SKM-1 (cell line): ENCODE measurements at regions not wholly inside any gene's neighbourhood (a gene's known extent, or its start where the extent isn't known, plus 50 kb on each side); places are given as distances from the start of the nearest gene placed in this dataset.

Source experiments
- DNase-seq: peaks from one replicate; lab custom pipeline; 2025; ENCODE audit not compliant: unreplicated experiment; lab: John Stamatoyannopoulos, UW

DNA sequence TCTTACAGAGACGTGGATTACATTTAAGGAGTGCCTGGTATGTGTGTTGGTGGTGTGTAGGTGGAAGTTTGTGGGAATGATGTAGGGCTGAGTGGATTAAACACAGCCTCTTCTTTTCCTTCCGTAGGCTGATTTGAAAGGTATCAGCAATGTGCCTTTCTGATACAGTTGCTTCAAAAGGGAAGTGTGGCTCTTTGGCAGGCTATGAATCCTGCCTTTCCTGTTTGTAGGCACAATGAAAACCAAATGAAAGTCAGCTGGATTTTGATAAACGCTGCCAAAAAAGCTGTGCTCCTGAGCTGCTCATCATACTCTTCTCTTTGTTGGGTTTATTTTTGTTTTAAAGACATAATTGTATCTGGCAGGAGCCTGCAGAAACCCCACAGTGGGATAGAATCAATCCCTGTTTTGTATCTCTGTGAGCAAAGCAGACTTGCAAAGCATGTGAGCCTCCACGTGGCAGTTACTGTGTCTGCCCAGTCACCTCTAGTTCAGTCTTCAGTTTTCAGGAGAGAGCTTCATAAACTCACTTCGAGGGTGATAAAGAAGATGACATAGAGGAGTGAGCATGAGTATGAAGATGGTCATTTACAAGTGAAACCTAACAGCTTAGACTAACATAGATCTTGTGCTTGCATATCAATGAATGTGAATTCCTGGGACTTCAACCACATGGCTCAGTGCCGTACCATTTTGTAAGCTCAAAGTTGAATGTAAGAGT is 655.7 kb upstream of the KIRREL3 start:
- no peak for DNase-seq

DNA sequence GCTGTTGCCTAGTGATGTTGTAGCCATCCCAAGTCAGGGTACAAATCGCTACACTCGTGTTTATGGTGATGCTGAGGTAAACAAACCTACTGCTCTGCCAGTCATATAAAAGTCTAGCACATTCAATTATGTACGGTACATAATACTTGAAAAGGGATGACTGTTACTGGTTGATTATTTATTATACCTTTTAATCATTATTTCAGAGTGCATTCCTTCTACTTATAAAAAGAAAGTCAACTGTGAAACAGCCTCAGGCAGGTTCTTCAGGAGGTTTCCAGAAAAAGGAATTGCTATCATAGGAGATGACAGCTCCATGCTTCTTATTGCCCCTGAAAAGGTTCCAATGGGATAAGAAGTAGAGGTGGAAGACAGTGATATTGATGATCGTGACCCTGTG is 652.5 kb upstream of the KIRREL3 start:
- no peak for DNase-seq

DNA sequence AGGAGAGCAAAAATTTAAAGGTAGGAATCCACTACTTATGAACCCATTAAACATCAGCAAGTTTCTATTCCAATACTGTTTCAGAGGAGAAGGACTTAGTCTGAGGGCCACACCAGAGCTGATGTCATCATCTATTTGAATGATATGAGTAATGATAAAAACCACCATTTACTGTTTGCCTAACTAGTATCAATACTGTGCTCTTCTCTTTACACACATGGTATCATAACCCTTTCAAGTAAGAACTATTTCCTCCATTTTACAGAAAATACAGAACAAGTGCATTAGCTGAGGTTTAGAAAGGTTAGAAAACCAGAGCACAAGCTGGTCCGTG is 651.3 kb upstream of the KIRREL3 start:
- no peak for DNase-seq

DNA sequence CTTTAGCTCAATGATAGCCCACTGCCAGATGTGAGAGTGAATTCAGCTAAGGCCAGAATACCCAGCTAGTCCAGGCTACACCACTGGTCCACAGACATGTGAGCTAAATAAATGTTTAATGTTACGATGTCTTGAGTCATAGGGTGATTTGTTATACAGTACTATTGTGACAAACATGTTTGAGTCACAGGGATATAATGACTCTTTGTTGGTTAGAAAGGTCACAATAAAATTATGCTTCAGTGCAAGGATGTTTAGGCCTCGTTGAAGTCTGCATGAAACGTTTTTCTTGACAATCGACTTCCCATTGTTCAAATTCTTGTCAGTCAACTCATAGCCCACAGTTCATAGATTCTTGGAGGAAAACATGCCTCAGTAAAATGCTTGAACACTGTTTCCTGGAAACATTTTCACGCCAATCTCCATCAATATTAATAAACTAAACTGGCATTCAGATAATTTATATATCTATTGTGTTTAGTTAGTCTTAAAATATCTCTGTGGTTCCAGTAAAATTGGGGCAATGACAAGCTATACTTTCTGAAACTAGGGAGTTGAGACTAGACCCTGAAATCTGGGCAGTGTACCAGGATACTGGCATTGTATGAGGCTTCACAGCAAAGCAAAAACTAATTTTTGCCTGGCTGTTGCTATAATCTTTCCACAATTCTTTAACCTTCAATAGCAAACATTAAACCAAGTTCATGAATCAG is 650.8 kb upstream of the KIRREL3 start:
- DNase-seq, result no peak

DNA sequence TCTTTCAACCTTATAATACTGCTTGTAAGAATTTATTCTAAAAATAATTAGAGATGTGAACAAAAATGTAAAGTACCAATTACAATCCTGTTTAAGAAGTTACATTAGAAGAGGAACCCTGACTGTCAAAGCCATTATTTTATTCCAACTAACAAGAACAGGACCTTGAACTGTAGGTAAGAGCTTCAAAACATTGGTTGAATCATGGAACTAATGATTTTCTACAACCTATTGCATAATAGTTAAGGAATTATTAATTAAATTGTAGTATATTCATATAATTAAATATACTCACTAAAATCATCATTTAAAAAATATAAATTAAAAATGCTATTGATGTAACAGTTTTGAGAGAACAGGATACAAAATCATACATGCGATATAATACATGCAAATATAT is 649.4 kb upstream of the KIRREL3 start:
- no peak for DNase-seq

DNA sequence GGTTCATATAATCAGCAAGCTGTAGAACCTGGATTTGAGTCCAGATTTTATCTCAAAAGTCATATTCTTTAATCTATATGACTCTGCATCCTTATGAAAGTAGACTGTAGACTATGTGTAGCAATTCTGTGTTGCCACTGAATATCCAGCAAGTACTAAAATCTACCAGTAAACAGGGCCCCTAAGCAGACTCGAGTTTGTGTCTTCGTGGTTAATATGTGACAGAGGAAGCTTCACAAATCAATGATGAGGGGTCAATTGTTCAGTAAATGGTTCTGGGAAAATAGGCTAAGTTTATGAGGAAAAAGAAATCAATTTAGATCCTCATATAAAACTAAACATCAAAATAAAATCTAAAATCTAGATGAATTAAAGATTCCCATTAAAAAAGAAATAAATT is 648.5 kb upstream of the KIRREL3 start:
- DNase-seq, result no peak

DNA sequence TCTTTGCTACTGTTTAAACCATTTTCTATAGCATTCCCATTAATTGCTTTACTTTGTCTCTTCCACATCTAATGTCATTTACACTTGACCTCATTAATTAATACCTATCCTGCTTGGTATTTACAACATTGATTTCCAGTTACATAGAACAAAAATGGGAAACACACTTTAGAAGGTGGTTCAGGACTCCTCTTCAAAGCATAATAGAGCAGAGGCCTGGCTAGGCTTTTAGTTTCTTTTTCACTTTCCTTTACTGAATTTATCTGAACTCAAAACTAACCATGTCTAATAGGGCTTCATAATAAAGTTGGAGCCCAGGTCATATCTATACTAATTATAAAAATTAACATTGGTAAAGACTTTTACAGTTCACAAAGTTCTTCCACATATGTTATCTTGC is 648.0 kb upstream of the KIRREL3 start:
- no peak for DNase-seq

DNA sequence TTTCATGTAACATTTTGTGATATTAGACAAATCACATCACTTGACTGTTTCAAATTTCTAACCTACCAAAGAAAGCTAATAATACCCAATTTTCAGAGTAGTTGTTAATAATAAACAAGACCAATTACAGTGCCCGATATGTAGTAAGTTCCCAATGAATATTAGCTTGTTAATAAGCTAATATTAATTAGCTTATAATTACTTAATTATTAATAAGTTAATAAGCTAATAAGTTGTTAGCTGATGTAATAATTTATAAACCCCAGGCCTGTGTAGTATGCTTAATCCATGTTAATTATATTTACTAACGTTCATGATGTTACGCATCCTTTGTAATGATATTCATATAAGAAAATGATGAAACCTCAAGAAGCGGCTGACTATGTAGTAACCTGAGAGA is 643.8 kb upstream of the KIRREL3 start:
- DNase-seq, result no peak

DNA sequence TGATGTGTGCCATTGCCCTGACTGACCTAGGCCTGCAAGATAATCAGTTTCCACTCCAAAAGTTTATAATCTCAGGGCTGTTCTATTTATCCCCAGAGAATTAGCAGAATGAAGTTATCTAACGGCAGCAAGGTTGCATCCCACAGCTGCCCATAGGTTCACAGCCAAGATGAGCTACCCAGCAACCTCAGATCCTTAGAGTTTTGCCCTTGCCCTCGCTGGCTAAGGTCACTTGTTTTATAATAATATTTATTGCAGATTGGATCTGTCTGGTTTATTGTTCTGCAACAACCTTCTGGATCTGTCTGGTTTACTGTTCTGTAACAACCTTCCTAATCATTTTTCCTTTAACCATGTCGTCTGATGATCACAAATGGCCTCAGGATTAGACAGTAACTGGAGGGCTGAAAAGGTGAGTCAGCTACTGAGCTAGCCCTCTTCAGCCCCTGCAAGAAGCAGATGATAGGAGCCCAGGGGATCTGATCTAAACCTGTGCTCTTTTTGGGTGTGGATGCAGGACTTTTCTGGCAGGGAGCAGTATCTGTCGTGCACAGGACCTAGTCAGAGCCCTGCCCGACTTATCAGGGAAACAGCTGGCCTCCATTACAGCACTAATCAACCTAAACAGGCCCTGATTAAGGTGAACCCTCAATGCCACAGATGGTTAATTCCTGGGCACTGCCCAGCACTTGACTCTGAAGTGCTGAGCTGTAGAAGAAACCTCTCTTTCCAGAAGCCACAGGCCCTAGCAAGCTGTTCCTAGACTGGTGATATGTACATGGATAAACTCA is 642.9 kb upstream of the KIRREL3 start:
- no peak for DNase-seq

DNA sequence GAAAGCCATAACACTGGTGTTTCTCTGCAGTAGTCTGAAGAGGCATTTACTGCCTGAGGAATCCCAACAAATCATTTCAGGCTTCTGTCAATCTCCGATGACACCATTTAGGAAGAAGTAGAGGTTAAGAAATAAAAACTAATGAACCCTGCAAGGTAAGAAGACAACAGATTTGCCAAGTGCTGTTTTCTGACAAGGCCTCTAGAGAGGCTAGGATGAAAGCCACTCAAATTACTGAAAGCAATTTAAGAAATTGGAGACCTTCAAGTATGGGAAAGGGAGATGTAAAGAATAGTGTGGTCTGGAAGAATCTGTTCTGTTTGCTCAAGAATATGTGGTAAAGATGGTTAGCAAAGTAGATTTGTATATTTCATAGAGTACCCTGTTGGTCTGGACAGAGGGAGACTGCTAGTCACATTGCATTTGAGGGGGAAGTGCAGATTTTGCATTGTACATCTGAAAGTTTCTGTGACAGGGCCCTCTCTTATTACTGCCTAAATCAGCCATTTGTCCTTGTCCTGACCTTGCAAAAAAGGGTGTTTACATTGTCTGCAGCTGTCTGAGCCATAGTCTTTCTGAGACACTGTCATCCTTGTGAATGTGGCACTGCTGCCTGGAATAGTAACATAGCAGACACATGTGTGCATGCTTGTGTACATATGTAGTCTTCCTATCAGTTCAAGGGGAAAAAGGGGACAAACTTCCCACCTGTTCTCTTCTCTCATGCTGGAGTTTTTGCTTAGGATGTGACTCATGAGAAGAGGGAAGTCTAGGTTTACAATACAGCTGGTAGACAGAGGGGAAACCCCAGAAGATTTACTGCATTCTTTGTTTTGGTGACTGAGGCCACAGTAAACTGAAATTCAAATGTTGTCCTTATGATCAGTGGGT is 640.2 kb upstream of the KIRREL3 start:
- DNase-seq, result no peak

DNA sequence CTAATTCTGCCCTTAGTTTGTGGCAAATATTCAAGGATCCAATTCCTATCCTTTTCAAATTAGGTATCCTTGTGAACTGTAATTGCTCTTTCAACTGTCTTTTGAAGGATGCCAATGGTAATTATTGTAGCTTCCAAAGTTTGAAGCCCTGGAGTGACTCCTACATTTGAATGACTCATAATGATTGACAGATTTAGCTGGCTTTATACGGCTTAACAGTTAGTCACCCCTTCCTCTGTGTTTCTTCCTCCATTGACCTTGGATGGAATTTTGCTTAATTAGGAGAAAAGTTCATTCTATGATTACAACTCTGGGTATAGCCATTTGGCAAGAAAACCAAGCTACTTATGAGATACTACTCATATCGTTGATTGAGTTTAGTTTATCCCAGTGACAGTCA is 639.3 kb upstream of the KIRREL3 start:
- DNase-seq, result no peak

DNA sequence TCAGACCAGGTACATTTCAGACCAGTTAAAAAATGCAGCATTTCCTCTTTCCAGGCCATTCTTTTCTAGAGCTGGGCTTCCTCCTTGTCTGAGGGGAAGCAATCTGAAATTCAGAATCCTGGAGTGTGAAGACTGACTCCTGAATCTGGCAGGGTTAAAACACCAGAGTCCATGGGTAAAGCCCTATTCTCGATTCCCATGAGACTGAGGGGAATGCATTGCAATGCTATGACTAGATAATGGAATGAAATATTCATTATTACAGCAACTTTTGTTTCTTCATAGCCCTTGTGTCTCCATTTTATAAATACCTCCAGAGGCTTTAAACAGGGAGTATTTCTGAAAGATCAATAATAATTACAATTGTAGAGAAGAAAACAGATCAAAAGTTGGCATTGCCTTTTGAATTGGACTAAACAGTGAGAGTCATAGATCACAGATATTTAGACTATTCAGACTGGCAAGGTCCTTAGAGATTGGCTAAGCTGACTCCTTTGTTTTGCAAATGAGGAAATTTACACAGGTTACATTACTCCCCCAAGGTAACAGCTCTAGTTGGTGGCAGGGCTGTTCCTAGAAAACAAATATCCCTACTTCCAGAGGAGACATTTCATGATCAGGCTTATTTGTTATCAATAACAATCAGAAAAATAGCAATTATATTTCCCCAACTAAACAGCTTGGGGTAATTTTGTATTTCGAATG is 632.6 kb upstream of the KIRREL3 start:
- no peak for DNase-seq

DNA sequence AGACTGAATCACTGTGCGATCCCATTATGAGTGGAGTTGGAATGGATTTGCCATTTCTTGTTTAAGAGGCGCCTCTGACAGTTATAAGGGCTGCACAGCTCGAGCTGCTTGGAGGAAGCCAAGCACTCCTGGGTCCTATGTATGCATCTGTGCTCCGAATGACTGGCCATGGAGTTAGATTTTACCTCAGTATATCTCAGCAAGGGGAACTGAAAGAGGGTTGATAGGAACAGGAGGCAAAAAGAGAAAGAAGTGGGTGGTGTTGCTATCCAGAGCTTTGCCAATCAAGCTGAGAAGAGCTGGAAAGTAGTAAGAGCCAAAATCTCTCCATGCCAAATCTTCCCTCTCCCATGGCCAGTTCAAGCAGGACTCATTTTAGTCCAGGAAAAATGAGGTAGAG is 632.0 kb upstream of the KIRREL3 start:
- DNase-seq, result no peak

DNA sequence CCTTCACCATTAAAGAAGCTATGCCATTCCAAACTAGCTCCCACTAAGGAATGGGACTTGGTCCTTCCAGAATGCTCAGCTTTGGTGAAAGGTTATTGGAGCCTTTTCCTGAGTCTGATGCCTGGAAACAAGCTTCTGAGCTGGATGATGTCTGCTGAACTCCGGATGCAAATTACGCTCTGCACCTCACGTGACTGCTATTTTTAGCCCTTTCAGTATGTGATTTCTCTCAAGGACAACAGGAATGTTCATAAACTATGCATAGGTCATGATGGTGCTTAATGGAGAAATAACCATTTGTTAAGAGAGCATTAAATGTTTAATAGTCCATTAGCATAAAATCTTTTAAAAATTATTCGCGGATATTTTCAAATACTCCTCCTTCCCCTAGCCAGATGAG is 631.4 kb upstream of the KIRREL3 start:
- DNase-seq, result no peak

DNA sequence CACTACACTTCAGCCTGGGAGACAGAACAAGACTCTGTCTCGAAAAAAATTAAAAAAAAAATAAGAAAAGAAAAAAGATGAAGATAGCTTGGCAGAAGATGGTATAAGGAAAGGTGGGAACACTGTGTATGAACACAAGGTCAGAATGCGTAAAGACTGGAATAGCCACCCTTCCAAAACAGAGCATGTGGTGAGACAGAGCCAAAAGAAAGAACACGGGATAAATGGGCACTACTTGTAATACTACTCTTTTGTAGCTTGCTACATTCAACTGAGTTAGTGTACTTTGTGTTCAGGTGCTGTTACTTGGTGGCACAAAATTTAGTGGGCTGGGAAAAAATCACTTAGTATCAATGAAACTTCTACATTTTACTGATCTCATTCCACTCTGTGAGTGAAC is 628.6 kb upstream of the KIRREL3 start:
- no peak for DNase-seq

DNA sequence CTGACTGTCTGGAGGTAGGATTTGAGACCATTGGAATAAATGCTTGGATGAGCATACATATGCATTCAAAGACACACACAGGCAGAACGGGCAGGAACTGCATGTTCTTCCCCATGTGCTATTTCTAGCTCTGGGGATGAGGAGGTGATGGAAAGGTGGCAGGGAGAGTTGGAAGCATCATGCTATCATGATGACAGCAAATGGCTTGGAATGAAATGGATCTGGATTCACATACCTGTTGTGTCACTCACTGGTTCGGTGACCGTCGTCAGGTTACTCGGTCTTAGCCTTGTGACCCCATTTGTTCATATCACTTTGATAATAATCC is 627.9 kb upstream of the KIRREL3 start:
- DNase-seq, result no peak

DNA sequence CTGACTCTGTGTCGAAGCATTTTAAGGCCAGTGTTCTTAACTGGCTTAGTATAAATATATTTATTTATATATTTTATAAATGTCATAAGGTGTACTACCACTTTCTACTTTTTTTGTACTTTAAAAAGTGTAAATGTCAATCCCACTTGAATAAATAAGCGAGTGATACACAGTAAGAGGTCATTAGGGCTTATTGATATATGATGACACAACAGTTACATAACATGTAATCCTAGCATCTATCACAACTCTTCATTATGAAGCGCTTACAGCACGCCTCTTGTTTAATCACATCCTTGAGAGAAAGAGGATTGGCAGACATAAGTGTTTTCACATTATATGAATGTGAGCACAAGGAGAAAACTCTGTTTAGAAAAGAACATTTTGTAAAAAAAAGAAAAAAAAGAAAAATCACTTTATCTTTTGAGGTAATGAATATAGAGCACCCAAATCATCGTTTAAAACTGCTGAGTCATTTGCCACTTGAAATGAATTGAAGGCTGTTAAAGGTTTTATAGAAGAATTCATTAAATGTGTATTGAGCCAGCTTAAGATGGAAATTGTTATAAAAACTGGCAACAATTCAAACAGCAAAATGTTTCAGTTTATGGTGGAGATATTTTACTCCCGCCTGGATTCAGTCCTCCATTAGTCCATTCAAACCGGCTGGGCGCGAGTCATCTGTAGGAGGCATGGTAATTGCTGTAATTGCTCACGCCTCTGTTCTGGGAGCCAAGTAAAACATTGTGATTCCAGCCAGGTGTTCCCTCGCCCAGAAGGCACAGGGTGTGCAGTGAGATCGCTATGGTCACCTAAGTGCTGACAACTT is 627.3 kb upstream of the KIRREL3 start:
- no peak for DNase-seq

DNA sequence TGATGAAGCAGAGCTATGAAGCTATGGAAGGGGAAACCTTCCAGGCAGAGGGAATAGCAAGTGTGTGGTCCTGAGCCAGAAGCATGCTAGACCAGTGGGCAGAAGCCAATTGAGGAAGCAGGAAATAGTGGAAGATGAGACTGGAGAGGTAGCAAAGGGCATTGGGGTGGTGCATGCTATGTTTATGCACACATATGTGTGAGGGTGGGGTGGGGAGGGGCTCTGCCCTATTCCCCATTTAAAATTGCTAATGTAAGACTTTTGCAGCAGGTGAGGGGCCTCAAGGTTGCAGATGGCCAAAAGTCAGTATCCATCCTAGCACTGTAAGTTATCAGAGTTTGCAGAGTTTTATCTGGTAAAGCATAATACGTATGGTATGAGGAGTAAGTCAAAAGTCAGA is 626.6 kb upstream of the KIRREL3 start:
- no peak for DNase-seq

DNA sequence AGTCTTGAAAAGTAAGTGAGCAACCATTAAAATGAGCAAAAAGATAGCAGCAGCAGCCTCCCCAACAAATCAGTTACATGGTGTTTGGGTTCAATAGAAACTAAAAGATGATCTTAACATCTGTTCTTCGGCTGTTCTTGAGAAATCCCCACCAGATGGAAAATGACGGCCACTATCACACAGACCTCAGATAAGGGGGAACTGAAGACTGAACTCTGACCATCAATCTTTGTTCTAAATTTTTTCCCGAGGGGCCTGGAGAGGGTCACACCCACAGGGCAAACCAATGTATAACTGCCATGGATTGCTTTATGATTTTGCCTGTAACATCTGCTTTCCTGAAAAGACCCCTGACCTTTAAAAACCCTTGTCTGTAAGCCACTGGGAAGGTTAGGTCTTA is 624.8 kb upstream of the KIRREL3 start:
- no peak for DNase-seq

DNA sequence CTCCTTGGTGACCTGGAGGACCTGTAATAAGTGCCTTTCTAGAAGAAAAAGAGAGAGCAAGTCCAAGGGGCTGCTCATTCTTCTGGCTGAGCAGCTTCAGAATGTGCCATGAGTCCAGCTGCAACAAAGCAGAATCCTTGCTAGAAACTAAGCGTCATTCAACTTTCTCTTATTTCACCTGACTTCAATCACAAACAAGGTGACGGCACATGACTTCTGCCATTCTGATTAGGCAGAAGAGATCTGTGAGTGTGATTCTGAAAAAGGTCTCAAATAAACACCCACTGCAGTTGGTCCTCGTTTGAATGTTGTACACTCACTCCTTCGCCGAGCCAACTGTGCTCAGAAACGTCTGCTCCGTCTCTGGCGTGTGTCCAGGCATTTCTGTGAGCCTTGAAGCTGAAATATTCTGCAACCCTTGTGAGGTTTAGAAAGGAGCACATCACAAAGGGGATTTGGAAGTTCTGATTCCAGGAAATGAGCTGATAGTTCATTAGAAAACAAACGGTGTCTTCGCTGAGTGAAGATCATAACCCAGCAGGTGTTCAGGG is 623.8 kb upstream of the KIRREL3 start:
- DNase-seq, result no peak
